ENCODE measurements at regions not wholly inside any gene's neighbourhood (a gene's known extent, or its start where the extent isn't known, plus 50 kb on each side); places are given as distances from the start of the nearest gene placed in this dataset.

DNA sequence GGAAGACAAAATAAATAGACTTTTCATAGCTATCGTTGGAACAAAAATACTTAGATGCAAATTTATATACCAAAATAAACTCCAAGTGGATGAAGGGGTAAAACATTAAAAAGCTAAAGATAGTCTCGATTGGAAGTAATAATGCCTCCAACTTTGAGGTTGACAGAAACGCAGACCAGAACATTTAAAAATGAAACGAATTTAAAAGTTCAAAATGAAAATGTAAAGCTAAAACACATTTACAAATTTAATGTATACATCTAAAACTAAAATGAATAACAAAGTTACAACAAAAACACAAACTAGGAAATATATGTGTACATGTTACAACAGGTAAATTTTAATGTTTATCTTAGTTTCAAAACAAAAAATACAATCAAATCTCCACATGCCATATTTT is 107.5 kb upstream of the AKR1E2 start:
- Histone ChIP-seq H3F3A (ENCODE audit: insufficient read depth) (no peaks in the 10 kb centered on the region), H3K36me3 (ENCODE audit: low read length) (no peaks in the 10 kb centered on the region), H3K4me2 (ENCODE audit: low read depth, low read length, poor library complexity, severe bottlenecking) (no peak overlapping the region), H3K27me3 (ENCODE audit: low read length) (no peaks in the 10 kb centered on the region), H3K9me2 (replicated peaks; ENCODE audit: insufficient read depth, low read length) (no peaks in the 10 kb centered on the region), H3K9ac (ENCODE audit: low read length) (no peak overlapping the region), H3K4me3 (ENCODE audit: insufficient read depth, low read length, poor library complexity, severe bottlenecking) (no peak overlapping the region), H4K20me1 (ENCODE audit: low read depth, low read length) (no peaks in the 10 kb centered on the region), H3K27ac (ENCODE audit: low read depth, low read length) (no peak overlapping the region), H3K9me3 (ENCODE audit: insufficient read depth, low read length) (no peaks in the 10 kb centered on the region), H3K79me2 (ENCODE audit: insufficient read depth, low read length) (no peaks in the 10 kb centered on the region), H2AFZ (ENCODE audit: low read depth, low read length, severe bottlenecking) (no peak overlapping the region)
- no peak for TF ChIP-seq EZH2phosphoT487 (conservative IDR thresholded peaks at IDR 0.05; ENCODE audit: low read length)
- TF ChIP-seq CTCF (IDR thresholded peaks at IDR 0.05; ENCODE audit: insufficient read depth, low read length, poor library complexity, severe bottlenecking) = no peak

- Histone ChIP-seq H3K9ac (ENCODE audit: low read length) (no peak overlapping the region), H3F3A (ENCODE audit: insufficient read depth) (no peaks in the 10 kb centered on the region), H2AFZ (ENCODE audit: low read depth, low read length, severe bottlenecking) (no peak overlapping the region), H4K20me1 (ENCODE audit: low read depth, low read length) (no peaks in the 10 kb centered on the region), H3K9me2 (replicated peaks; ENCODE audit: insufficient read depth, low read length) (no peaks in the 10 kb centered on the region), H3K27me3 (ENCODE audit: low read length) (no peaks in the 10 kb centered on the region), H3K79me2 (ENCODE audit: insufficient read depth, low read length) (no peaks in the 10 kb centered on the region), H3K4me2 (ENCODE audit: low read depth, low read length, poor library complexity, severe bottlenecking) (no peak overlapping the region), H3K36me3 (ENCODE audit: low read length) (no peaks in the 10 kb centered on the region), H3K9me3 (ENCODE audit: insufficient read depth, low read length) (no peaks in the 10 kb centered on the region), H3K27ac (ENCODE audit: low read depth, low read length) (no peak overlapping the region), H3K4me3 (ENCODE audit: insufficient read depth, low read length, poor library complexity, severe bottlenecking) (no peak overlapping the region)
- no peak for TF ChIP-seq CTCF (IDR thresholded peaks at IDR 0.05; ENCODE audit: insufficient read depth, low read length, poor library complexity, severe bottlenecking)
- no peak for TF ChIP-seq EZH2phosphoT487 (conservative IDR thresholded peaks at IDR 0.05; ENCODE audit: low read length)
Measured at GRCh38 chr10:4717670-4718069, 108.3 kb upstream of the AKR1E2 start.

- TF ChIP-seq CTCF (IDR thresholded peaks at IDR 0.05; ENCODE audit: insufficient read depth, low read length, poor library complexity, severe bottlenecking) = no peak
- TF ChIP-seq EZH2phosphoT487 (conservative IDR thresholded peaks at IDR 0.05; ENCODE audit: low read length) = no peak
- Histone ChIP-seq H3K27me3 (ENCODE audit: low read length) (no peaks in the 10 kb centered on the region), H2AFZ (ENCODE audit: low read depth, low read length, severe bottlenecking) (no peak overlapping the region), H3K36me3 (ENCODE audit: low read length) (no peaks in the 10 kb centered on the region), H3F3A (ENCODE audit: insufficient read depth) (no peaks in the 10 kb centered on the region), H3K27ac (ENCODE audit: low read depth, low read length) (no peak overlapping the region), H3K4me2 (ENCODE audit: low read depth, low read length, poor library complexity, severe bottlenecking) (no peak overlapping the region), H3K4me3 (ENCODE audit: insufficient read depth, low read length, poor library complexity, severe bottlenecking) (no peak overlapping the region), H3K79me2 (ENCODE audit: insufficient read depth, low read length) (no peaks in the 10 kb centered on the region), H3K9ac (ENCODE audit: low read length) (no peak overlapping the region), H3K9me3 (ENCODE audit: insufficient read depth, low read length) (no peaks in the 10 kb centered on the region), H3K9me2 (replicated peaks; ENCODE audit: insufficient read depth, low read length) (no peaks in the 10 kb centered on the region), H4K20me1 (ENCODE audit: low read depth, low read length) (no peaks in the 10 kb centered on the region)
Measured at GRCh38 chr10:4710858-4711257, 115.1 kb upstream of the AKR1E2 start.
